ENCODE measurements at regions not wholly inside any gene's neighbourhood (a gene's known extent, or its start where the extent isn't known, plus 50 kb on each side); places are given as distances from the start of the nearest gene placed in this dataset.

GRCh38 chr17:53278466-53278865 is 544.3 kb upstream of the KIF2B start:
- TF ChIP-seq CTCF (IDR thresholded peaks at IDR 0.05) (no peak), POLR2AphosphoS5 (IDR thresholded peaks at IDR 0.05) (no peak), EP300 (IDR thresholded peaks at IDR 0.05) (no peak)

All from stomach (tissue), 4 donors.